SK-N-MC (cell line): ENCODE measurements at regions not wholly inside any gene's neighbourhood (a gene's known extent, or its start where the extent isn't known, plus 50 kb on each side); places are given as distances from the start of the nearest gene placed in this dataset.

Source experiments
- DNase-seq: peaks from one replicate; pipeline ENCODE4 v3.0.0-alpha.2; 2011; ENCODE audit warnings: low read depth, low spot score
- H3K27ac ChIP-seq: fragments of 200-600 bp; sonication (generic); 2 replicates; pipeline ENCODE4 v1.5.1; 2016; ENCODE audit warnings: mixed run types
- H3K36me3 ChIP-seq: fragments of 200-600 bp; sonication (generic); 2 replicates; pipeline ENCODE4 v1.6.1; 2017; ENCODE audit warnings: antibody characterized with exemption, low read length, mixed read lengths; ENCODE audit not compliant: insufficient read depth
- H3K4me3 ChIP-seq: fragments of 200-600 bp; sonication (generic); 2 replicates; pipeline ENCODE4 v1.5.1; 2016
- H3K9ac ChIP-seq: fragments of 200-600 bp; sonication (generic); 2 replicates; pipeline ENCODE4 v1.8.0; 2017; ENCODE audit warnings: mixed run types, mixed read lengths; ENCODE audit not compliant: insufficient read length
- H3K9me3 ChIP-seq: fragments of 200-600 bp; sonication (generic); 2 replicates; pipeline ENCODE4 v1.6.1; 2017; ENCODE audit warnings: low read depth, mild to moderate bottlenecking, antibody characterized with exemption, low read length, moderate library complexity, mixed read lengths
- EZH2 ChIP-seq: fragments of 200-600 bp; sonication (generic); IDR thresholded peaks from one replicate; pipeline ENCODE4 v1.6.1; 2017; ENCODE audit warnings: antibody characterized with exemption
- FOXP2 ChIP-seq: optimal IDR thresholded peaks from 2 replicates; pipeline ENCODE3; 2011; ENCODE audit warnings: mild to moderate bottlenecking, moderate library complexity; ENCODE audit not compliant: insufficient read depth; ENCODE audit errors: extremely low read length, control extremely low read depth
- POLR2AphosphoS5 ChIP-seq: IDR thresholded peaks from 2 replicates; pipeline ENCODE4 v1.6.1; 2012; ENCODE audit warnings: mild to moderate bottlenecking, low read depth, low read length, borderline replicate concordance

DNA sequence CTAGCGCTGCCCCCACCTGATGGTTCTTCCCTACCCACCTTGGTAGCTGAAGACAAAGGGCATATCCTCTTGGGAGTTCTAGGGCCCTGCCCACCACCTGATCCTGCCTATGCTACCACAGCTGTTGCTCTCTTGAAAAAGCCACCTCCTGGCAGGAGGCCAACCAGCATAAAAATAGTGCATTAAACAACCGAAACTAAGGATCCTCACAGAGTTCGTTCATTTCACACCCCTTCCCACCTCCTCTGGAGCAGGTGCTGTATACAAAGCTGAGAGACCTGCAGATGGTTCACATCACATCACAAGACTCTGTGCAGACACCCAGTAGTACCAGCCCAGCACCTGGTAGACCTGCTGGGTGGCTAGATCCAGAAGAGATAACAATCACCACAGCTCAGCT lies 1348.0 kb upstream of the TMEFF2 start:
- no peaks in the 10 kb centered on the region for H3K36me3 ChIP-seq
- H3K9me3 ChIP-seq = no peaks in the 10 kb centered on the region; the same call in 1 of the 2 replicates
- TF ChIP-seq FOXP2 = no peak
- no peak for TF ChIP-seq EZH2
- TF ChIP-seq POLR2AphosphoS5 = no peak
- no peak for DNase-seq
- no peak overlapping the region for H3K4me3 ChIP-seq
- H3K27ac ChIP-seq = no peak overlapping the region
- no peak overlapping the region for H3K9ac ChIP-seq

DNA sequence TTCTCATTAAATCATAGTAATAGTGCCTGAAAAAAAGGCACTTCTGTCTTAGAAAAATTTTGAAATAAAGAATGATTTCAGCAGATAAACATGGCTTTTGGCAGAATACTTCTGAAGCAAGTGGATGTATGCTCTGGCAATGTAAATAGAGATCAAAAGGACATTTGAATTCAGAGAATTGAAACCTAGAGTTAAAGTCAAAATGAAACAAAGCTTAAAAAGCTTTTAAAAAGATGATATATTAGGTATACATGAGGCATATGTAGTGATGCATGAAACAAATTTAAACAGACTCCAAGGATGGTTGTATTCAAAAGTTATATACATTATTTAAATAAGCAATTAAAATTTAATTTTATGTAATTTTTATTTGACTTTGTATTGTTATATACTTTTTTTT lies 1344.5 kb upstream of the TMEFF2 start:
- no peak for TF ChIP-seq POLR2AphosphoS5
- no peak for TF ChIP-seq FOXP2
- TF ChIP-seq EZH2 = no peak
- DNase-seq = no peak
- H3K9me3 ChIP-seq = no peaks in the 10 kb centered on the region
- H3K4me3 ChIP-seq = no peak overlapping the region
- H3K9ac ChIP-seq = no peak overlapping the region
- H3K36me3 ChIP-seq = no peaks in the 10 kb centered on the region
- no peak overlapping the region for H3K27ac ChIP-seq

DNA sequence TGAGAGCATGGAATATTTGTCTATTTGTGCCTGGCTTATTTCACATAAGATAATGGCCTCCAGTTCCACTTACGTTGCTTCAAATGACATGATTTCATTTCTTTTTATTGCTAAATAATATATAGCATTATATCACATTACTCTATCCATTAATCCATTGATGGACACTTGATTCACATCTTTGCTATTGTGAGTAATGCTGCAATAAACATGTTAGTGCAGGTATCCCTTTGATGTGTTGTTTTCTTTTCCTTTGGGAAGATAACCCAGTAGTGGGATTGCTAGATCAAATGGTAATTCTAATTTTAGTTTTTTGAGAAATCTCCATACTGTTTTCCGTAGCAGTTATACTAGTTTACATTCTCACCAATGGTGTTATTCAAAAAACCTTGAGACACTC lies 1343.3 kb upstream of the TMEFF2 start:
- no peaks in the 10 kb centered on the region for H3K36me3 ChIP-seq
- no peak for TF ChIP-seq EZH2
- TF ChIP-seq POLR2AphosphoS5 = no peak
- TF ChIP-seq FOXP2 = no peak
- H3K27ac ChIP-seq = no peak overlapping the region
- no peak for DNase-seq
- no peak overlapping the region for H3K4me3 ChIP-seq
- H3K9me3 ChIP-seq = no peaks in the 10 kb centered on the region
- no peak overlapping the region for H3K9ac ChIP-seq

DNA sequence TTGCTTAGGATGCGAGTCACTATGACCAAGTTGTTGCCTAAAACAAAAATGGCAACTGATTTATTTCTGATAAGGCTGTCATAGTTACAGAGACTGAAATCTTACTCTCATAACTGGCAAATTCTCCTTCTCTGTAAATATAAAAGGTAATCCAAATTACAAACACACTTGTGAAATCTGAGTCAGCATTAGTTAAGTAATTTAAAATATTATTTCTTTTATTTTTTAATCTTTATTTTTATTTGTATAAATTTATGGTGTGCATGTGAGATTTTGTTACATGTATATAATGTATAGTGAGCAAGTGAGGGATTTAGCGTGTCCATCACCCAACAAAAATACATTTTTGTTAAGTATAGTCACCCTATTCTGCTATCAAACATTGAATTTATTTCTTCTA lies 1342.8 kb upstream of the TMEFF2 start:
- H3K4me3 ChIP-seq = no peak overlapping the region
- no peak overlapping the region for H3K9ac ChIP-seq
- no peak overlapping the region for H3K27ac ChIP-seq
- no peaks in the 10 kb centered on the region for H3K9me3 ChIP-seq
- TF ChIP-seq POLR2AphosphoS5 = no peak
- no peaks in the 10 kb centered on the region for H3K36me3 ChIP-seq
- DNase-seq = no peak

DNA sequence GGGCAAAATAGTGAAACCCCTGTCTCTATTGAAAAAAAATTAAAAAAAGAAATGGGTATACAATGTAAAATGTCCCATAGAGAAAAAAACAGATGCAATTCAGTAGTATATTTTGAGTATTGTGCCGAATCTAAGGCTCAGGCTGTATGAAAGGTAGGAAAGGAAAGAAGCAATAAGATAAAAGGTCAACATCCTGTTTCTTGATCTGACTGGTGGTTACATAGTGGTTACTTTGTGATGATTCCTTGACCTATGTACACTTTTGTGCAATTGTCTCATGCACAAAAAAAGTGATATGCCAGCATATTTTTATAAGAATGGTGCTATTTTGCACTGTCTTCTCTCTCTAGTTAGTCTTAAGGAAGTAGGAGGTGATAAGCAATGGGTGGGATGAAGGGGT lies 1333.7 kb upstream of the TMEFF2 start:
- Histone ChIP-seq H3K9me3 (no peaks in the 10 kb centered on the region), H3K4me3 (no peak overlapping the region), H3K36me3 (no peaks in the 10 kb centered on the region), H3K9ac (no peak overlapping the region), H3K27ac (no peak overlapping the region)
- DNase-seq = no peak
- TF ChIP-seq POLR2AphosphoS5 (no peak), EZH2 (no peak), FOXP2 (no peak)

DNA sequence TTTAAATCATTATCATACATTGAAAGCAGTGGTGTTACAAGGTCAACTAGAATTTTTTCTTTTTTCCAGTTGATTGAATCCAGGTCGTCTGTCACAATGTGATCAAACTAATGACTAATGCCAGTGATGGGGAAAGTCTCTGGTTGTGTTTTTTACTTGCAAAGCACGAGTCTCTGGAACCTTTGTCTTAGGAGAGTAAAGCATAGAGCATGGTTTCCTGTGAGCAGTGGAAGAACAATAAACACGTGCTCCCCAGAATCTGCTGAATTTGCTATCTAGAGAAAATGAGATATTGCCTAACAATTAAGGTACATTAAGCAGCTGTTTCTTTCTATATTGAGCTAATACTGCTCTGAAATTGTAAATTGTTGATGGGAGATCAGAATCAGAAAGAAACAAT lies 1332.4 kb upstream of the TMEFF2 start:
- DNase-seq = no peak
- Histone ChIP-seq H3K9me3 (no peaks in the 10 kb centered on the region), H3K9ac (no peak overlapping the region), H3K4me3 (no peak overlapping the region), H3K27ac (no peak overlapping the region), H3K36me3 (no peaks in the 10 kb centered on the region)
- TF ChIP-seq EZH2 (no peak), POLR2AphosphoS5 (no peak), FOXP2 (no peak)

DNA sequence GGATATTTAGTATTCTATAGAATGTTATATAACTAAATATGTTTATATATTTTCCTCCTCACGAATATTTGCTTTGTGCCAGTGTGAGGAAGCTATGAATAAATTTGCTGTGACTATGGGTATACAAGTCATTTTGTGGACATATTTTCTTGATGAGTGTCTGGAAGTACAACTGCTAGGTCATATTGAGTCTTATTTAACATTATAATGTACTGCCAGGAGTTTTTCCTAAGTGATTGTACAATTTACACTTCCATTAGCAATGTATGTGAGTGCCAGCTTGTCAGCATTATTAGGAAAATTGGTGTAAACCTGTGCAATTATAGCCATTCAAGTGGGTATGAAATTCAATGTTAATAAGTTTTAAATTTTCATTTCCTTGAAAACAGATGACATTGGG lies 1328.9 kb upstream of the TMEFF2 start:
- no peak for TF ChIP-seq FOXP2
- no peak for TF ChIP-seq POLR2AphosphoS5
- TF ChIP-seq EZH2 = no peak
- no peak overlapping the region for H3K9ac ChIP-seq
- no peak overlapping the region for H3K27ac ChIP-seq
- DNase-seq = no peak
- no peaks in the 10 kb centered on the region for H3K36me3 ChIP-seq
- no peaks in the 10 kb centered on the region for H3K9me3 ChIP-seq
- H3K4me3 ChIP-seq = no peak overlapping the region

DNA sequence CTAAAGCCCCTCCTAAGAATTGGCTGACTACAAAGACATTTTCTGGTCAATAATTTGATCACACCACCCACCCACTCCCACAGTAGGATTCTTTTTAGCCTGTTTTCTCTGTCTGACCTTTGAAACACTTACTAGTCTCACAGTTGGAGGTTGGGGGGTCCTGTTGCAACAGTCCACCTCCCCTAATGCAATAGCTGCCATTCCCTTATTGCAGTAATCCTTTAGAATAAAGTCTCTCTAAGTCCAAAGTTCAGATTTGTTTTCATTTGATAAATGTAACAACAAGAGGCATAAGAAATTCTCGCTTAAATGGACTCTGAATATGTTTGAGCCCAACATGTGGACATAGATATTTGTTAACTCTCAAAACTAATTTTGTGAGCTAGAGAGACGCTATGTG lies 1326.8 kb upstream of the TMEFF2 start:
- no peak for DNase-seq

DNA sequence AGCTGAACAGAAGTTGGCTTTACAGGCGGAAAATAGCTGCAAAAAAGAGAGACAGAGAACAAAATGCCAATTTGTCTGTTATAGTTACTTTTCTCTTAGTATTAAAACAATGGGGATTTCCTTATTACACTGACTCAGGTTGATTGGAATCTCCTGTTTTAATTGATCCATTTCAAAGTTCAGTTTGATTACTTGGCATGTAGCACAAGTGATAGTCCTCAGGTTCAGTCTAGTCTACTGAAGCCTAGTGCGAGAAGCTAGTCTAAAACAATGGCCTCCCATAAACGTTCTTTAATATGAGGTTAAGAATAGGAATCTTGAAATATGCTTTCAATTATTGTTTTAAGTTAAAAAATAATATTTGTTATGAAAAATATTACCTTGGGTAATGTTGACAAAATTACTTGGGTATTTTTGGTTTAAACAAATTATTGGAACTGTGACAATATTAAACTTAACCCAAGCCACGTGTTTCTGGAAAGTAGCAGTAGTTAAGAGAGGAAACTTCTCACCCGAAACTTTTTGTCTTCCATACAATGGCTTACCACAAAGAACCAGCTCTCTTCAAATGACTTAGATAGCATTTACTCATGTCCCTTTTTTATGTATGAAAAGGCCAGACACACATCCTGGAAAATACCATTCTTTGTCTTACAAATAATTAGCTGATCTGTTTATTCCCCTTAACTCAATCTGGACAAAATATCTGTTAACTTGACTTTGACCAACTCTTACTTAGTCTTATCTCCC lies 1326.2 kb upstream of the TMEFF2 start:
- H3K36me3 ChIP-seq = no peaks in the 10 kb centered on the region
- H3K4me3 ChIP-seq = no peak overlapping the region
- H3K27ac ChIP-seq = no peak overlapping the region
- no peak overlapping the region for H3K9ac ChIP-seq
- TF ChIP-seq POLR2AphosphoS5 (no peak), EZH2 (no peak), FOXP2 (no peak)
- no peaks in the 10 kb centered on the region for H3K9me3 ChIP-seq
- DNase-seq = no peak

More for the DNA sequence above, 1326.8 kb upstream of the TMEFF2 start:
- Histone ChIP-seq H3K9me3 (no peaks in the 10 kb centered on the region), H3K36me3 (no peaks in the 10 kb centered on the region), H3K4me3 (no peak overlapping the region), H3K9ac (no peak overlapping the region), H3K27ac (no peak overlapping the region)
- TF ChIP-seq POLR2AphosphoS5 (no peak), FOXP2 (no peak), EZH2 (no peak)
